Esophagus squamous epithelium (tissue), 4 donors: ENCODE measurements at regions not wholly inside any gene's neighbourhood (a gene's known extent, or its start where the extent isn't known, plus 50 kb on each side); places are given as distances from the start of the nearest gene placed in this dataset.

ENCODE experiments used
- POLR2A ChIP-seq, 4 donors: fragments of 450-650 bp; IDR thresholded peaks; one replicate each; pipeline ENCODE4 v1.6.1; 2017; ENCODE audit warnings: antibody characterized with exemption in 4 of 4, mild to moderate bottlenecking in 4 of 4, moderate library complexity in 3 of 4
- TF ChIP-seq, protein P1 (sequence below), 6 experiments: fragments of 450-650 bp in 4 of 6; fragments of 200-600 bp in 2 of 6; sonication (generic) in 2 of 6; IDR thresholded peaks; one replicate each; pipeline ENCODE4 v1.5.1; 2016 to 2019; ENCODE audit warnings: antibody characterized with exemption in 6 of 6, mild to moderate bottlenecking in 4 of 6, moderate library complexity in 4 of 6

DNA sequence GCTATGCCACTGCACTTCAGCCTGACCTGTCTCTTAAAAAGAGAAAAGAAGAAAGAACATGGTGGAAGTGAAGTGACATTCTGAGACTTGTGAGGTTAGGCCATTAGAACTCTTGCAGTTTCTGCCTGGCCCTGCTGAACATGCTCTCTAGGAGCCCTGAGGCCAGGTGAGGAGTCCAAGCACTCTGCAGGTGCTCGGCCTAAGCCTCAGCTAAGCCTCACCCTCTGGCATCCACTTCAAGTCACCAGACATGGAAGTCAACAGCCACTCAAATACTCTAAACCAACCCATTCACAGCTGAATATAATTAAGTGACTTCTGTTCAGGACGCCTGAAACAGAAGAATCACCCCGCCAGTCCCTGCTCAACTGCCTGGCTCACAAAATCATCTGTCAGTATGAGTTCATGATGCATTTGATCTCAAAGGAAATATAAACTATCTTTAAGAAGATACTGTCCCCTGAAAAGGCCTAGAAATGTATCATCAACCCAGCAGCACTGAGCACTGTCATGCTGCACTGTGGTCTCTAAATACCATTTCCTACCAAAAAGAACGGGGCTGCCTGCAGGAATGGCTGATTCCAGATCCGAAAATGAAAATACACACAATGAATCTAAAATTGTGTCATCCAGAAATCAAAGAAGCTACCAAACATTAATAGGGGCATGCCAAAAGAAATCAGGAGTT lies 118.8 kb downstream of the PSMG1 start:
- TF ChIP-seq, protein P1, sequence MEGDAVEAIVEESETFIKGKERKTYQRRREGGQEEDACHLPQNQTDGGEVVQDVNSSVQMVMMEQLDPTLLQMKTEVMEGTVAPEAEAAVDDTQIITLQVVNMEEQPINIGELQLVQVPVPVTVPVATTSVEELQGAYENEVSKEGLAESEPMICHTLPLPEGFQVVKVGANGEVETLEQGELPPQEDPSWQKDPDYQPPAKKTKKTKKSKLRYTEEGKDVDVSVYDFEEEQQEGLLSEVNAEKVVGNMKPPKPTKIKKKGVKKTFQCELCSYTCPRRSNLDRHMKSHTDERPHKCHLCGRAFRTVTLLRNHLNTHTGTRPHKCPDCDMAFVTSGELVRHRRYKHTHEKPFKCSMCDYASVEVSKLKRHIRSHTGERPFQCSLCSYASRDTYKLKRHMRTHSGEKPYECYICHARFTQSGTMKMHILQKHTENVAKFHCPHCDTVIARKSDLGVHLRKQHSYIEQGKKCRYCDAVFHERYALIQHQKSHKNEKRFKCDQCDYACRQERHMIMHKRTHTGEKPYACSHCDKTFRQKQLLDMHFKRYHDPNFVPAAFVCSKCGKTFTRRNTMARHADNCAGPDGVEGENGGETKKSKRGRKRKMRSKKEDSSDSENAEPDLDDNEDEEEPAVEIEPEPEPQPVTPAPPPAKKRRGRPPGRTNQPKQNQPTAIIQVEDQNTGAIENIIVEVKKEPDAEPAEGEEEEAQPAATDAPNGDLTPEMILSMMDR (IDR thresholded peaks at IDR 0.05) = no peak
- no peak for TF ChIP-seq POLR2A (IDR thresholded peaks at IDR 0.05)
